GM19193 (cell line): ENCODE measurements at regions not wholly inside any gene's neighbourhood (a gene's known extent, or its start where the extent isn't known, plus 50 kb on each side); places are given as distances from the start of the nearest gene placed in this dataset.

Experiments used
- POLR2A ChIP-seq: IDR thresholded peaks from 4 replicates; pipeline ENCODE4 v1.6.1; 2011; ENCODE audit not compliant: insufficient read depth, insufficient read length; ENCODE audit errors: extremely low read depth

- TF ChIP-seq POLR2A, result no peak
Observed at GRCh38 chr1:143691971-143692529, 279.7 kb downstream of the FAM72C start.

- no peak for TF ChIP-seq POLR2A
Observed at GRCh38 chr1:143691400-143691891, 280.3 kb downstream of the FAM72C start.

GRCh38 chr1:143689781-143690180, 282.0 kb downstream of the FAM72C start:
- no peak for TF ChIP-seq POLR2A

- TF ChIP-seq POLR2A, result no peak
Observed at GRCh38 chr1:143680304-143680703, 291.5 kb downstream of the FAM72C start.

GRCh38 chr1:143672983-143673382, 298.8 kb downstream of the FAM72C start:
- no peak for TF ChIP-seq POLR2A

- no peak for TF ChIP-seq POLR2A
Observed at GRCh38 chr1:143667730-143668129, 304.1 kb downstream of the FAM72C start.

GRCh38 chr1:143666851-143667250, 304.9 kb downstream of the FAM72C start:
- TF ChIP-seq POLR2A, result no peak

GRCh38 chr1:143665606-143666005, 306.2 kb downstream of the FAM72C start:
- no peak for TF ChIP-seq POLR2A

GRCh38 chr1:143661418-143662101, 310.2 kb downstream of the FAM72C start:
- no peak for TF ChIP-seq POLR2A

- TF ChIP-seq POLR2A, result no peak
Observed at GRCh38 chr1:143660354-143660941, 311.3 kb downstream of the FAM72C start.

GRCh38 chr1:143653429-143653802, 318.4 kb downstream of the FAM72C start:
- no peak for TF ChIP-seq POLR2A

- no peak for TF ChIP-seq POLR2A
Observed at GRCh38 chr1:143652744-143653428, 318.9 kb downstream of the FAM72C start.

GRCh38 chr1:143652187-143652586, 319.6 kb downstream of the FAM72C start:
- no peak for TF ChIP-seq POLR2A

- TF ChIP-seq POLR2A, result no peak
Observed at GRCh38 chr1:143651350-143651992, 320.3 kb downstream of the FAM72C start.

GRCh38 chr1:143643148-143643885, 328.5 kb downstream of the FAM72C start:
- no peak for TF ChIP-seq POLR2A

GRCh38 chr1:143625886-143626285, 345.9 kb downstream of the FAM72C start:
- no peak for TF ChIP-seq POLR2A
